ENCODE measurements at regions not wholly inside any gene's neighbourhood (a gene's known extent, or its start where the extent isn't known, plus 50 kb on each side); places are given as distances from the start of the nearest gene placed in this dataset.

GRCh38 chr1:25066731-25067517 lies 136.8 kb upstream of the RUNX3 start:
- H3K27ac ChIP-seq = no peak overlapping the region
- no peak for ATAC-seq

GRCh38 chr1:25066256-25066655 lies 136.2 kb upstream of the RUNX3 start:
- ChIA-PET CTCF (interaction anchor here (0.6 kb wide), 1 partner anchor 157 kb away, joined by 3 read pairs; no protein-coding TSS in a partner anchor), POLR2A (no interaction called here)
- no peak overlapping the region for H3K4me3 ChIP-seq
- no peak overlapping the region for H3K27ac ChIP-seq
- FAIRE-seq (no peak), DNase-seq (ENCODE audit: low read depth in 1 of 2, low spot score in 1 of 2) (no peak), ATAC-seq (no peak)
- H3K4me1 ChIP-seq = peaks cover 6% of the 10 kb centered on the region; the same call in 2 of the 3 replicates
- H3K9me3 ChIP-seq = no peaks in the 10 kb centered on the region
- H3K4me2 ChIP-seq = no peak overlapping the region
- WGBS (ENCODE audit: missing lambda C conversion rate) = 71% methylated on average over 7 of the region's 8 CpGs
- TF ChIP-seq E2F6 (IDR thresholded peaks at IDR 0.05; ENCODE audit: borderline replicate concordance, low read depth) (no peak), RNF2 (IDR thresholded peaks at IDR 0.05; ENCODE audit: borderline replicate concordance, low read depth) (no peak), PBX3 (IDR thresholded peaks at IDR 0.05) (no peak), EHMT2 (IDR thresholded peaks at IDR 0.05; ENCODE audit: low read depth) (no peak), BCL3 (IDR thresholded peaks at IDR 0.05) (no peak), RARB (CRISPR knock-in tag; IDR thresholded peaks at IDR 0.05) (no peak), RFX5 (IDR thresholded peaks at IDR 0.05) (no peak), ZNF302 (CRISPR knock-in tag; IDR thresholded peaks at IDR 0.05) (no peak), HOXB5 (CRISPR knock-in tag; IDR thresholded peaks at IDR 0.05) (no peak), CBX8 (IDR thresholded peaks at IDR 0.05) (no peak), ESRRA (IDR thresholded peaks at IDR 0.05; ENCODE audit: borderline replicate concordance, low read length) (no peak), KDM5A (IDR thresholded peaks at IDR 0.05) (no peak), HDAC2 (IDR thresholded peaks at IDR 0.05) (no peak), FOSL2 (IDR thresholded peaks at IDR 0.05) (no peak), FOSL2 (CRISPR knock-in tag; IDR thresholded peaks at IDR 0.05) (no peak), JUNB (IDR thresholded peaks at IDR 0.05) (no peak)
- TF ChIP-seq, protein P1, sequence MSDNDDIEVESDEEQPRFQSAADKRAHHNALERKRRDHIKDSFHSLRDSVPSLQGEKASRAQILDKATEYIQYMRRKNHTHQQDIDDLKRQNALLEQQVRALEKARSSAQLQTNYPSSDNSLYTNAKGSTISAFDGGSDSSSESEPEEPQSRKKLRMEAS (IDR thresholded peaks at IDR 0.05) = no peak

More at GRCh38 chr1:25066731-25067517, 136.8 kb upstream of the RUNX3 start:
- DNase-seq (ENCODE audit: low read depth in 1 of 2, low spot score in 1 of 2) (no peak), FAIRE-seq (no peak)
- WGBS (ENCODE audit: missing lambda C conversion rate) = 56% methylated on average over 11 of the region's 12 CpGs
- Histone ChIP-seq H3K4me3 (no peak overlapping the region), H3K4me1 (peaks cover 6% of the 10 kb centered on the region; the same call in 2 of the 3 replicates), H3K9me3 (no peaks in the 10 kb centered on the region), H3K4me2 (no peak overlapping the region)
- CTCF ChIA-PET = interaction anchor here (1.1 kb wide), 1 partner anchor 138 kb away, joined by 3 read pairs; no protein-coding TSS in a partner anchor
- POLR2A ChIA-PET = no interaction called here
- no peak for TF ChIP-seq ESRRA (IDR thresholded peaks at IDR 0.05; ENCODE audit: borderline replicate concordance, low read length)
- no peak for TF ChIP-seq MAZ (IDR thresholded peaks at IDR 0.05; ENCODE audit: borderline replicate concordance, low read depth, low read length)
- TF ChIP-seq EHMT2 (IDR thresholded peaks at IDR 0.05; ENCODE audit: low read depth) = no peak

DNA sequence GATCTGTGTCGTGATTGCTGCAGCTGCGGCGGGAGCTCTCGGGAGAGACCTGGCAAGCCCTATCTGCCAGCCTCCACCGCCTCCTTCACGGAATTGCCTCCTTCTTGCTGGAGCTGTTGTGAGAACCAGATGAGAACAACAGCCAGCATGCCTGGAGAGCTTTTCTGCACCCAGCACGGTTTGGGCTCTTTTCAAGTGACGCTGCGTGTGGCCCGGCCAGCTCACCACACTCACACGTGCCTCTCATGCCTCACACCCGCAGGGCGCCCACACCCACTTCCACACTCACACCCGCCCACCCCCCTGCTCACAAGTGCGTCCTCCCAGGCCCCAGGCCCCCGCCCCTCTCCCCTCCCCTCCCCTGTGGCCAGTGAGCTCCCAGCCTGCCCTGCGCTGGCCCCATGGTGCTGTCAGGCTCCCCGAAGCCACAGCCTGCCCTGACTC lies 135.7 kb upstream of the RUNX3 start:
- Histone ChIP-seq H3K9me3 (no peaks in the 10 kb centered on the region), H3K4me2 (no peak overlapping the region), H3K4me3 (no peak overlapping the region), H3K27ac (no peak overlapping the region), H3K4me1 (peaks cover 6% of the 10 kb centered on the region; the same call in 2 of the 3 replicates)
- FAIRE-seq (no peak), ATAC-seq (no peak), DNase-seq (ENCODE audit: low read depth in 1 of 2, low spot score in 1 of 2) (no peak)
- ChIA-PET CTCF (interaction anchor here (0.6 kb wide), 1 partner anchor 157 kb away, joined by 3 read pairs; no protein-coding TSS in a partner anchor), POLR2A (no interaction called here)
- 90% methylated on average over 13 of the region's 18 CpGs for WGBS (ENCODE audit: missing lambda C conversion rate)
- TF ChIP-seq EHMT2 (IDR thresholded peaks at IDR 0.05; ENCODE audit: low read depth) = no peak
- TF ChIP-seq TP53 (CRISPR knock-in tag; IDR thresholded peaks at IDR 0.05) = no peak
- no peak for TF ChIP-seq HMGXB4 (CRISPR knock-in tag; IDR thresholded peaks at IDR 0.05; ENCODE audit: borderline replicate concordance)
- no peak for TF ChIP-seq JUN (IDR thresholded peaks at IDR 0.05)
- TF ChIP-seq RCOR1 (IDR thresholded peaks at IDR 0.05; ENCODE audit: low read depth, low read length) = no peak
- TF ChIP-seq POLR2A (IDR thresholded peaks at IDR 0.05; ENCODE audit: low read length) = no peak
- no peak for TF ChIP-seq FOXS1 (CRISPR knock-in tag; IDR thresholded peaks at IDR 0.05)
- no peak for TF ChIP-seq SREBF2 (IDR thresholded peaks at IDR 0.05)
- no peak for TF ChIP-seq MAZ (IDR thresholded peaks at IDR 0.05; ENCODE audit: borderline replicate concordance, low read depth, low read length)
- TF ChIP-seq ATOH8 (CRISPR knock-in tag; IDR thresholded peaks at IDR 0.05; ENCODE audit: low read depth) = no peak
- TF ChIP-seq JUNB (IDR thresholded peaks at IDR 0.05) = no peak

All from A549 (cell line).